ENCODE measurements at regions not wholly inside any gene's neighbourhood (a gene's known extent, or its start where the extent isn't known, plus 50 kb on each side); places are given as distances from the start of the nearest gene placed in this dataset.
"Not testable (repeated sequence)": the region's sequence is repeated elsewhere in the genome, so short reads cannot be mapped to it uniquely, and the experiment has no call there.

- H3K27me3 Mint-ChIP-seq (ENCODE audit: low read depth); H3K36me3 Mint-ChIP-seq (ENCODE audit: low read depth); H3K27ac Mint-ChIP-seq; DNase-seq (ENCODE audit: low spot score); H3K4me1 Mint-ChIP-seq (ENCODE audit: low read depth); H3K4me3 Mint-ChIP-seq: not testable (repeated sequence)
- H3K9me3 Mint-ChIP-seq: peaks cover 44% of the 10 kb centered on the region
Observed at GRCh38 chr21:8757399-8758093, 1763.8 kb upstream of the TPTE start.

DNA sequence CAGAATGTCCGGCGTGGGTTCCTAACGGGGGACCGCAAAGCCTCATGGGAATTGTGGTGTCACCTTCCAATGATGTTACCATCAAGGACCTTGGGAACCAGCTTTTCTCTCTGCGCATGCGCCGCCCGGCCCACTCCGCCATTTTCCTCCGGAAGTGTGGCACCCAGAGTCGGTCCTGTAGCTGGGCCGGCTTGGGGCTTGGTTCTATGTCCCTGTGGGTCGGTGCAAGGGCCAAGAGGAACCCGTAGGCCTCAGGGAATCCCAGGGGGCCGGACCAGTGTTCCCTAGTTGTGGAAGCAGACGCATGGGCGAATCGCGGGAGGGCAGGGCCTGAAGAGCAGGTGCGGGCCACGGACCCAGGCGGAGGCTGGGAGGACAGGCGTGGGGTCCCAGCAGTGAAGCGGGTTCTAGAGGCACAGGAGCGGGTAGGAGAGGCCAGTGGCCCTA, 1762.4 kb upstream of the TPTE start:
- DNase-seq (ENCODE audit: low spot score); H3K27me3 Mint-ChIP-seq (ENCODE audit: low read depth); H3K36me3 Mint-ChIP-seq (ENCODE audit: low read depth); H3K27ac Mint-ChIP-seq; H3K4me3 Mint-ChIP-seq; H3K4me1 Mint-ChIP-seq (ENCODE audit: low read depth): not testable (repeated sequence)
- peaks cover 51% of the 10 kb centered on the region for H3K9me3 Mint-ChIP-seq

DNA sequence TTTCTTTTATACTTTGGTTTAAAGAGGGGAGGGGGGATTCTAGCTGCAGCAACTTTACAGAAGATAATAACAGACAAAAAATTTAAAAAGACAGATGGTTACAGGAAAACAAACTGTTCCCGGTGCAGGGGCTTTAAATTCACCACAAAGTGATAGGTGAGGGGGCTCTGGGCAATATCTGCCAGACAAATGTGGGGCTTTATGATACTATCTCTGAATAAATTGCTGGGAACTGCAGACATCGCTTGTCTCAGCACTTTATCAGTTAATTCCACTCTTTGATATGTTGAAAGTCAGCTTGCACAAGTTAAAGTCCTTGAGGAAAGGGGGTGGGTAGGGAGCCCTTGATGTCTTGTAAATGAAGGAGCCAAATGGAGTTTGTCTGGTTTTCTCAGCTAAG, 1759.1 kb upstream of the TPTE start:
- H3K36me3 Mint-ChIP-seq (ENCODE audit: low read depth); H3K4me1 Mint-ChIP-seq (ENCODE audit: low read depth); DNase-seq (ENCODE audit: low spot score); H3K27ac Mint-ChIP-seq; H3K27me3 Mint-ChIP-seq (ENCODE audit: low read depth); H3K4me3 Mint-ChIP-seq: not testable (repeated sequence)
- peaks cover 60% of the 10 kb centered on the region for H3K9me3 Mint-ChIP-seq

DNA sequence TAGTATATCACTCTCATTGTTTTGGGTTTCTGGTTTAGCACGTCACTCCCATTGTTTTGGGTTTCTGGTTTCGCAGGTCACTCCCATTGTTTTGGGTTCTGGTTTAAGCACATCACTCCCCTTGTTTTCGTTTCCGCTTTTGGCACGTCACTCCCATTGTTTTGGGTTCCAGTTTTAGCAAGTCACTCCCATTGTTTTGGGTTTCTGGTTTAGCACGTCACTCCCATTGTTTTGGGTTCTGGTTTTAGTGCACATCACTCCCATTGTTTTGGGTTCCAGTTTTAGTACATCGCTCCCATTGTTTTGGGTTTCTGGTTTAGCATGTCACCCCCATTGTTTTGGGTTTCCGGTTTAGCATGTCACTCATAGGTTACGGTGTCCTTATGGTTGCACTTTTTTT, 1757.0 kb upstream of the TPTE start:
- H3K36me3 Mint-ChIP-seq (ENCODE audit: low read depth); H3K27me3 Mint-ChIP-seq (ENCODE audit: low read depth); DNase-seq (ENCODE audit: low spot score); H3K27ac Mint-ChIP-seq; H3K4me1 Mint-ChIP-seq (ENCODE audit: low read depth); H3K4me3 Mint-ChIP-seq: not testable (repeated sequence)
- H3K9me3 Mint-ChIP-seq: peaks cover 48% of the 10 kb centered on the region

GRCh38 chr21:8766142-8766541, 1755.2 kb upstream of the TPTE start:
- not testable (repeated sequence) for H3K27me3 Mint-ChIP-seq (ENCODE audit: low read depth); H3K27ac Mint-ChIP-seq; H3K36me3 Mint-ChIP-seq (ENCODE audit: low read depth); H3K4me3 Mint-ChIP-seq; H3K4me1 Mint-ChIP-seq (ENCODE audit: low read depth); DNase-seq (ENCODE audit: low spot score)
- peaks cover 47% of the 10 kb centered on the region for H3K9me3 Mint-ChIP-seq

GRCh38 chr21:8772910-8773514, 1748.4 kb upstream of the TPTE start:
- H3K4me1 Mint-ChIP-seq (ENCODE audit: low read depth): not testable (repeated sequence)

GRCh38 chr21:8775591-8776215, 1745.7 kb upstream of the TPTE start:
- DNase-seq (ENCODE audit: low spot score); H3K4me3 Mint-ChIP-seq; H3K36me3 Mint-ChIP-seq (ENCODE audit: low read depth); H3K27ac Mint-ChIP-seq; H3K27me3 Mint-ChIP-seq (ENCODE audit: low read depth); H3K4me1 Mint-ChIP-seq (ENCODE audit: low read depth): not testable (repeated sequence)
- H3K9me3 Mint-ChIP-seq: peaks cover 21% of the 10 kb centered on the region

More at GRCh38 chr21:8772910-8773514, 1748.4 kb upstream of the TPTE start:
- H3K4me3 Mint-ChIP-seq; DNase-seq (ENCODE audit: low spot score); H3K36me3 Mint-ChIP-seq (ENCODE audit: low read depth); H3K27me3 Mint-ChIP-seq (ENCODE audit: low read depth); H3K27ac Mint-ChIP-seq: not testable (repeated sequence)
- H3K9me3 Mint-ChIP-seq: peaks cover 23% of the 10 kb centered on the region

- peaks cover 18% of the 10 kb centered on the region for H3K9me3 Mint-ChIP-seq
- H3K27me3 Mint-ChIP-seq (ENCODE audit: low read depth); H3K4me3 Mint-ChIP-seq; H3K4me1 Mint-ChIP-seq (ENCODE audit: low read depth); H3K36me3 Mint-ChIP-seq (ENCODE audit: low read depth); DNase-seq (ENCODE audit: low spot score); H3K27ac Mint-ChIP-seq: not testable (repeated sequence)
Observed at GRCh38 chr21:8777260-8777659, 1744.1 kb upstream of the TPTE start.

GRCh38 chr21:8778323-8779085, 1742.9 kb upstream of the TPTE start:
- not testable (repeated sequence) for H3K27ac Mint-ChIP-seq; H3K4me1 Mint-ChIP-seq (ENCODE audit: low read depth); DNase-seq (ENCODE audit: low spot score); H3K36me3 Mint-ChIP-seq (ENCODE audit: low read depth); H3K27me3 Mint-ChIP-seq (ENCODE audit: low read depth); H3K4me3 Mint-ChIP-seq
- peaks cover 18% of the 10 kb centered on the region for H3K9me3 Mint-ChIP-seq

DNA sequence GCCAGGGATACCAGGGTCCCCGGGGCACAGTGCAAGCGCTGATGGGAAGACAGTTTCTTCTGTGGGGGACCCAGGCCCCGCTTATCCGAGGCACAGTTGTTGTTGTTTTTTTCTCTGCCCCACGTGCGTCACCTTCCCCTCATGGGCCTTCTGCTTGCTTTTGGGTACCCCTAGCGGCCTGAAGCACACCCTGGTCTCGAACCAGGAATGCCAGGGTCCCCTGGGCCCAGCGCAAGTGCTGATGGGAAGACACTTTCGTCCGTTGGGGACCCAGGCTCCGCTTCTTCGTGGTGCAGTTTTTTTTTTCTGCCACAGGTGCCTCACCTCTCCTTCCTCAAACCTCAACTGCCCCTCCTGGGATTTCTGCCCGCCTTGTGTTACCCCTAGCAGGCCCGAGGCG, 1708.5 kb upstream of the TPTE start:
- not testable (repeated sequence) for DNase-seq (ENCODE audit: low spot score); H3K9me3 Mint-ChIP-seq; H3K27ac Mint-ChIP-seq; H3K4me3 Mint-ChIP-seq; H3K36me3 Mint-ChIP-seq (ENCODE audit: low read depth); H3K4me1 Mint-ChIP-seq (ENCODE audit: low read depth); H3K27me3 Mint-ChIP-seq (ENCODE audit: low read depth)

DNA sequence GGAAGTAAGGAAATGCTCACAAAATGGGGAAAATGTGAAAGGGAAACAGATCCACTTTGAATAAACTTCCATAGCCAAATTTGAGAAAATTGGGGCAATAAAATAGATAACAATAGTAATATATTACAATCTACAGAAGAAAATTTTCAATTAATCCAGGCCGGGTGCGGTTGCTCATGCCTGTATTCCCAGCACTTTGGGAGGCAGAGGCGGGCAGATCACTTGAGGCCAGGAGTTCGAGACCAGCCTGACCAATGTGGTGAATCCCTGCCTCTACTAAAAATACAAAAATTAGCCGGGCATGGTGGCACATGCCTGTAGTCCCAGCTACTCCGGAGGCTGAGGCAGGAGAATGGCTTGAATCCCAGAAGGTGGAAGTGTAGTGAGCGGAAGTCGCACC, 1687.1 kb upstream of the TPTE start:
- H3K4me3 Mint-ChIP-seq; H3K4me1 Mint-ChIP-seq (ENCODE audit: low read depth); H3K9me3 Mint-ChIP-seq; DNase-seq (ENCODE audit: low spot score); H3K27ac Mint-ChIP-seq; H3K27me3 Mint-ChIP-seq (ENCODE audit: low read depth); H3K36me3 Mint-ChIP-seq (ENCODE audit: low read depth): not testable (repeated sequence)

All from T-helper 2 cell treated with Interferon-gamma antibody and Interleukin-4, amounts not matched to agents 5 μg/mL and 100 μg/mL, for 36 hours (primary cell).